ENCODE measurements at regions not wholly inside any gene's neighbourhood (a gene's known extent, or its start where the extent isn't known, plus 50 kb on each side); places are given as distances from the start of the nearest gene placed in this dataset.

GRCh38 chr15:69754313-69754712 is 301.7 kb downstream of the RPLP1 start:
- intact Hi-C loops (cut with DNase I), result no loop called here
- Histone ChIP-seq H3K36me3 (no peaks in the 10 kb centered on the region), H3K4me1 (peaks cover 0 to 45% (median 0%) of the 10 kb centered on the region in 9 donors), H3K4me3 (no peak overlapping the region), H3K27ac (no peak overlapping the region), H3K27me3 (peaks cover 0 to 14% (median 8%) of the 10 kb centered on the region in 7 donors), H3K9me3 (peaks cover 0 to 19% (median 0%) of the 10 kb centered on the region in 11 donors)
- TF ChIP-seq CTCF (IDR thresholded peaks at IDR 0.05), result no peak
- no peak for DNase-seq
- no peak for ATAC-seq
- 84 to 92% methylated on average over 1 of the region's 1 CpG for WGBS, 2 donors

DNA sequence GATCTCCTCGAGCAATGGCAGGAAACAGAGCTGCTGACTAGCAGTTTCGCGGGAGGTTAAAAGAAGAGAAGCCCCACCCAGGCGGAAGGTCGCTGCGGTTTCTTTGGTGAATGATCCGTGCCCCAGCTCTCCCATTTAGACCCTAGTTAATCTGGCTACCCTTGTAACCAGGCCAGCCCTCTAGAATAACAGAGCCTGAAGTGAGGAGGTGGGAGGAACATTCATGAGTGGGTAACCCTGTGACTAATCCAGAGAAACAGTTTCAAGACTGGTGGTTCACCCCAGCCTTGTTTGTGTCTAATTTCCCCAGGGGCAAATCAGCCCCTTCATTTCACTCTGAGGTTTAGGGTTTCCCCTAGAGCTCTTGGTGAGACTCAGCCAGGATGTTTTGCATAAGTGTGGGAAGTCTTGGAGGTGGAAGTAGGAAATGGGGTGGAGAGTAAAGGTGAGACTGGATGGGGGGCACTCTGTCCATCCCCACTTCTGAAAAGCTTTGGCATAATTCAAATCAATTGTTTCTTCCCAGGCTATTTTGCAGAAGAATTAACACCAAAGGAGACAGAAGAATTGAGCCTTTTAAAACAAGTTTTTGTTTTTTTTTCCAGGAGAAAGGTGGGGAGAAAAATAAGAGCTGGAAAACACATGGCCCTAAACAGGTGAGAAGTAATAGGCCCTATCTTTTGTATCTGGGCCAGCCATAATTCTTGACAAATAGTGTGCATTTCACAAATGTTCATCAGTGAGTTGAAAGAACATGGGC is 303.1 kb downstream of the RPLP1 start:
- intact Hi-C loops (cut with DNase I), result no loop called here
- DNase-seq (no peak), ATAC-seq (no peak)
- Histone ChIP-seq H3K27ac (peak overlapping the region in 1 of 10 donors; percentile 79), H3K27me3 (peaks cover 0 to 14% (median 12%) of the 10 kb centered on the region in 7 donors), H3K4me1 (peaks cover 0 to 55% (median 0%) of the 10 kb centered on the region in 9 donors), H3K9me3 (peaks cover 0 to 10% (median 0%) of the 10 kb centered on the region in 11 donors), H3K4me3 (peak overlapping the region in 1 of 10 donors; percentile 1), H3K36me3 (no peaks in the 10 kb centered on the region)
- WGBS, 2 donors, result 31 to 35% methylated on average over 7 of the region's 7 CpGs
- TF ChIP-seq CTCF (IDR thresholded peaks at IDR 0.05), result no peak

DNA sequence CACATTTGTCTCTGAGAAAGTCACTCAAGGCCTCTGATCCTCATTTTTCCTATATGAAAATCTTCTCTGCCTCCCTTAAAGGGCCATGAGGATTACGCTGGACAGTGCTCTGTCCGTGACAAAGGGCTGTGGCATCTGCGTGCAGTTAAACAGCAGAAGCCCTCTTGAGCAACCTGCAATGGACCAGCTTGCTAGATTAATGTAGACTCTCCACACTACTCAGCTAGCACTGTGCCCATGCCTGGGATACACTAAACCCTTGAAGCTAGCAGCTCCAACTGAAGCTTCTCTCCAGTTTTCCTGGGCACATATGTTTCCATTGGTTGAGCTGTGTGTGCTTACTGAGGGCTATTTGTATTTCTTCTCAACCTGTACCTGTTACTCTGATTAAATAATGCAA is 303.8 kb downstream of the RPLP1 start:
- H3K27ac ChIP-seq, result peak overlapping the region in 1 of 10 donors; percentile 79
- H3K4me1 ChIP-seq, result peaks cover 0 to 62% (median 0%) of the 10 kb centered on the region in 9 donors
- no peaks in the 10 kb centered on the region for H3K36me3 ChIP-seq
- H3K9me3 ChIP-seq, result peaks cover 0 to 10% (median 0%) of the 10 kb centered on the region in 11 donors
- no peak for TF ChIP-seq CTCF (IDR thresholded peaks at IDR 0.05)
- intact Hi-C loops (cut with DNase I), result no loop called here
- WGBS, 2 donors, result 95 to 96% methylated on average over 3 of the region's 3 CpGs
- ATAC-seq (no peak), DNase-seq (no peak)
- H3K4me3 ChIP-seq, result no peak overlapping the region
- peaks cover 0 to 15% (median 9%) of the 10 kb centered on the region in 7 donors for H3K27me3 ChIP-seq

DNA sequence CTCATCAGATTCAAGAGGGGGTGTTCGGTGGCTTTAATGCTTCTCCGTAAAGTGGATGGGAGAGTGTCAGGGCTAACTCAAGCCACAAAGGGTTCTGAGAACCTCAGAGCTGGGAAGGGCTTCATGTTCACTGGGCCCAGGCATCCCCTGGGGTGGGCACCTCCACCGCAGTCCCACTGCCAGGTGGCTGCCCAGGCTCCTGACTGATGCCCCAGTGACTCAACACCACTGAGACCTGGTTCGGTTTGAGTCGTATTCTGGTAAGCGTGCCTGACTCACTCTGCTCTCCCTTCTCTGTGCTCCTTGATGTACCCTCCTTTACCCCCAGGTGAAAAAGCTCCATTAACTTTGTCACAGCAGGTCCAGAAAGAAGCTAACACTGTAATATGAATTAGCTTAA is 304.6 kb downstream of the RPLP1 start:
- intact Hi-C loops (cut with DNase I), result no loop called here
- WGBS, 2 donors, result 94 to 96% methylated on average over 6 of the region's 6 CpGs
- H3K27me3 ChIP-seq, result peaks cover 0 to 20% (median 12%) of the 10 kb centered on the region in 7 donors
- no peaks in the 10 kb centered on the region for H3K36me3 ChIP-seq
- peaks cover 0 to 10% (median 0%) of the 10 kb centered on the region in 11 donors for H3K9me3 ChIP-seq
- H3K27ac ChIP-seq, result no peak overlapping the region
- TF ChIP-seq CTCF (IDR thresholded peaks at IDR 0.05), result no peak
- peaks cover 0 to 70% (median 0%) of the 10 kb centered on the region in 9 donors for H3K4me1 ChIP-seq
- no peak overlapping the region for H3K4me3 ChIP-seq
- ATAC-seq (no peak), DNase-seq (no peak)

All from heart right ventricle (tissue), 16 donors.